ENCODE measurements at regions not wholly inside any gene's neighbourhood (a gene's known extent, or its start where the extent isn't known, plus 50 kb on each side); places are given as distances from the start of the nearest gene placed in this dataset.
"Not testable (repeated sequence)": the region's sequence is repeated elsewhere in the genome, so short reads cannot be mapped to it uniquely, and the experiment has no call there.

DNA sequence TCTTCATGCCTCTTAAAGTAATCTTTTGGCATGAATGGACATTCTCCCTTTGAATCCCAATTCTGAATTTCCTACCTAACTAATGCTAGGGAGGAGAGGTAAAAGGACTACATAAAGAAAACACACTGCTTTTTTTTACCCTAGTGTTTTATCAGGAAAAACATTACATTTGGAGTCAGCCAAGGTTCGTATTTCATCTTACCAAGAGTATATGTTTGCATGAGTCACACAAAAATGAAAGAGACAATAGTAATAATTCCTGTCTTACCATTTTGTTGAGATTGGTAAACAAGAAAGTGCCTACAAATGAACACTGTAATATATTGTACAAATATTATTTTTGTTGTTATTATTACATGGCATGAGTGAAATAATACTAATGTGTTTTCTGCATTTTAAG is 112.9 kb upstream of the WARS2 start:
- DNase-seq (ENCODE audit: low spot score): no peak

GRCh38 chr1:119254067-119254720 is 113.7 kb upstream of the WARS2 start:
- DNase-seq (ENCODE audit: low spot score): no peak

- not testable (repeated sequence) for DNase-seq (ENCODE audit: low spot score)
Observed at GRCh38 chr1:119256089-119256488, 112.5 kb upstream of the HAO2 start.

GRCh38 chr1:119260506-119260905 is 108.1 kb upstream of the HAO2 start:
- no peak for DNase-seq (ENCODE audit: low spot score)

DNA sequence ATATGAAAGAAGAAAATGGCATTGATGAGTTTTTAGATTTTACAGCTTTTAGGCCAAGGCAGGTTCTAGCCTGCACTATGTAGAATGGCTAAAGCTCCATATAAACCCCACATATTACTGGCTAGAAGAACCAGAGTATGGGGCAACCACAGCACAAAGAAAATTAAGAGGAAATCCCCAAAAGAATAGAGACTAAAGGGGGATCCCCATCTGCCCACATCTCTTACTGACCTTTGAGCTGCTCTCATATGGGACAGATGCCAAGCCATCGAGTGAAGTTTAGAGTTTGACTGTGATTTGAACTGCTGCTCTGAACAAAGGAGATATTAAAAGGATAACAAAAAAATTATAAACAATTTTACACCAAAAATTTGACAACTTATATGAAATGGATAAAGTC is 102.2 kb upstream of the HAO2 start:
- DNase-seq (ENCODE audit: low spot score): no peak

GRCh38 chr1:119266858-119267257 is 101.7 kb upstream of the HAO2 start:
- DNase-seq (ENCODE audit: low spot score): no peak

DNA sequence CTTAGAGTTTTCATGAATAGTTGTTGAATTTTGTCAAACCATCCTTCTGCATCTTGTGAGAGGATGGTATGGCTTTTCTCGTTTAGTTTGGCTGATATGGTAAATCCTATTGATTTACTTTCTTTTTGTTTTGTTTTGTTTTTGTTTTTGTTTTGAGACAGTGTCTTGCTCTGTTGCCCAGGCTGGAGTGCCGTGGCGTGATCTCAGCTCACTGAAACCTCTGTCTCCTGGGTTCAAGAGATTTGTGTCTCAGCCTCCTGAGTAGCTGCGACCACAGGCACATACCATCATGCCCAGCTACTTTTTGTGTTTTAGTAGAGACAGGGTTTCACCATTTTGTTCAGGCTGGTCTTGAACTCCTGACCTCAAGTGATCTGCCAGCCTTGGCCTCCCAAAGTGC is 101.3 kb upstream of the HAO2 start:
- not testable (repeated sequence) for DNase-seq (ENCODE audit: low spot score)

DNA sequence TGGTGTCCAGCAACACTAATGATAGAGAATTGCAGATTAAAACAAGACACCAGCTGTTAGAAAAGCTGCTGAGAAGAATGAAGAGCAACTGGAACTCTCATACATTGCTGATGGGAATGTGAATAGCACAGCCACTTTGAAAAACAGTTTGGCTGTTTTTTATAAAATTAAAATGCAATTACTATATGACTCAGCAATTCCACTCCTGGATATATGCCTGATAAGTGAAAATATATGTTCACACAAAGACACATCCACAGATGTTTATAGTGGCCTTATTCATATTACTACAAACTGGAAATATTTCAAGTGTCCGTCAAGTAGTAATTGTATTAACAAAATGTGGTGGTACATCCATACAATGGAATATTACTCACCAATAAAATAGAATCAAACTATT is 99.7 kb upstream of the HAO2 start:
- DNase-seq (ENCODE audit: low spot score): no peak

GRCh38 chr1:119275145-119276134 is 93.1 kb upstream of the HAO2 start:
- peak; percentile 55 for DNase-seq (ENCODE audit: low spot score)

- DNase-seq (ENCODE audit: low spot score): no peak
Observed at GRCh38 chr1:119276558-119276957, 92.0 kb upstream of the HAO2 start.

DNA sequence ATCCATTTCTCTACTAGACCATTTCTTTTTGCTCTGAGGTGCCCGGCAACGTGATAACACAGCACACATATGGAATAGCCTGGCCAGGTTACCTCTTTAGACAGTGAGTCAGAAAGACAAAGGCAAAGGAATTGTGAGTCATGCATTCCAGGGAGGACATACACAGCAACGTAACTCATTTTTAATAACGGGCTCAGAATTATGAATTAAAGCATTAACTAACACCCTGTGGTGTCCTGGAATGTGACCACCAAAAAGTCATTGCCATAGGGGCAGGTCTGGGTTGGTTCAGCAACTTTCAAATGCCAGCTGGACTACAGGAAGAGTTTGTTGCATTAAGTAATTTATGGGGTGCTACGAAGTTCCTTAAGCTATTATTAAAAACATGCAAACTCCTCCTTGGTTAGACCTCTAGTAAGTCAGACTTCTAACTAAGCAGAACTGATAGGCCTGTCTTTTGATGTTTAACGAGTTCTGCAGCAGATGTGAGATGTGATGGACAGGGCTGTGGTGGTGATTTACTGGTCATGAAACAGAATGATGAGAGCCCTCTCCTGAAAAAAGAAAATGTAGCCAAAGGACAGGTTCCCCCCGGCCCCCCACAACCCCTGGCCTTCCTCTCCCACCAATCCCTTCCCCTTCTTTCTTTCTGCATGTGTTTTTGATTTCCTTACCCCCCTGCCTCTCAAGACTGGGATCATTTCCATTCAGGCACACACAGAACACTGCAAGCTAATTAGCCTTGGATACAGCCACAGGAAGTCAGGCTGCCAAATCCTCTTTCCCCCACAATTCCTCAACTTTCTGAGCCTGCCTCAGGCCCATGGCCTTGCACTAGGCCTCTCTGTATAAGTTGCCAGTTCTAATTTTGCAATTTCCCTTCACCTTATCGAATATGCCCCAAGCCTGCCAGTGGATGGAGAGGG is 88.9 kb upstream of the HAO2 start:
- DNase-seq (ENCODE audit: low spot score): peak; percentile 46

DNA sequence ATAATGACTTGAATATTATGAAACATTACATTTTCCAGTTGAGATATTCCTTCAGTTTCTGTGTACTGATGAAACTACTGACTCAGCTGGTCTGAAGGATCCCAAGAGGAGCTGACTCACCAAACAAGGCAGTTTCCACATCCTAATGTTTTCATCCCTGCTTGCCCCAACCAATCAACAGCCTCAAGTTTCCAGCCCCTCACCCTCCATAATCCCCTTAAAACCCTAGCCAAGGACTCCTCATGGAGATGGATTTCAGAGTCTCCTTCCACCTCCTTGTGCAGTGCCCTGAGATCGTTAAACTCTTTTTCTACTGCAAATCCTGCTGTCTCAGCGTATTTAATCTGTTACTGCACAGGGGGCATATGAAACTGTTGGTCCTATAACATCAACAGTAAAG is 83.1 kb upstream of the HAO2 start:
- no peak for DNase-seq (ENCODE audit: low spot score)

DNA sequence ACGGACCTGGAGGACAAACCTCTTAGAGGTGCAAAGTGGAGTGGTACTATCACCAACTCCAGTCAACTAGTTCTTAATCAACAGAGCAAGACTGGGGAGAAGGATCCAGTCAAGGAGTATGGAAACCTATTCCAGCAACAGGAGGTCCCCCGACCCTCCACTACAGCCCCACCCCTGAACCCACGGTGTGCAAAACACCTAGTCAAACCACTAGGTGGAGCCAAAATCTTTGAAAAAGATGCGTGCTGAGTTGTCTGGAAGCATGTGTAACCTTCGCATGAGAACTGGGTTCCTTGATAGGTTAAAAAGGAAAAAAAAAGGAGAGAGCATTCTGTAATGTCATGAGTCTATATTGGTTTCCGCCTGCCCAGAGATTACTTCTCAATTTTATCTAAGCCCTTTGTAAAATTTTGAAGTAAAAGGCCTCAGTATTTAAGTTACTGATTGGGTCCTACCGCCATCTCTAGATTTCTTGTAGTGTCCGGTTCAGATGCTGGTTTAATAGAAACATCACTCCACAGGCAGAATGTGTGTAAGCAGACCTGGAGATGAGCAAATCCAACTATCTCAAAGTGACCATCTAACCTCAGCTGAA is 81.9 kb upstream of the HAO2 start:
- peak; percentile 18 for DNase-seq (ENCODE audit: low spot score)

GRCh38 chr1:119288751-119289150 is 79.8 kb upstream of the HAO2 start:
- no peak for DNase-seq (ENCODE audit: low spot score)

DNA sequence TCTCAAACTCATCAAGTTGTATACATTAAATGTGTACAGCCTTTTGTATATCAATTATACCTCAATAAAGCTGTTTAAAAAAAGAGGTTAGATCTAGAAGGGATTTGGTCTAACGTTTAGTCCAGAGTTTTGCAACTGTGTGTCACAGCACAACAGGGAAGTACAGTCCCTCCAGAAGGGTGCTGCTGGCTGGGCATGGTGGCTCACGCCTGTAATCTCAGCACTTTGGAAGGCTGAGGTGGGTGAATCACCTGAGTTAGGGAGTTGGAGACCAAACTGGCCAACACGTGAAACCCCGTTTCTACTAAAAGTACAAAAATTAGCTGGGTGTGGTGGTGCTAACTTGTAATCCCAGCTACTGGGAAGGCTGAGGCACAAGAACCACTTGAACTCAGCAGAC is 78.3 kb upstream of the HAO2 start:
- no peak for DNase-seq (ENCODE audit: low spot score)

GRCh38 chr1:119291611-119292206 is 76.9 kb upstream of the HAO2 start:
- no peak for DNase-seq (ENCODE audit: low spot score)

GRCh38 chr1:119293797-119294196 is 74.8 kb upstream of the HAO2 start:
- no peak for DNase-seq (ENCODE audit: low spot score)

DNA sequence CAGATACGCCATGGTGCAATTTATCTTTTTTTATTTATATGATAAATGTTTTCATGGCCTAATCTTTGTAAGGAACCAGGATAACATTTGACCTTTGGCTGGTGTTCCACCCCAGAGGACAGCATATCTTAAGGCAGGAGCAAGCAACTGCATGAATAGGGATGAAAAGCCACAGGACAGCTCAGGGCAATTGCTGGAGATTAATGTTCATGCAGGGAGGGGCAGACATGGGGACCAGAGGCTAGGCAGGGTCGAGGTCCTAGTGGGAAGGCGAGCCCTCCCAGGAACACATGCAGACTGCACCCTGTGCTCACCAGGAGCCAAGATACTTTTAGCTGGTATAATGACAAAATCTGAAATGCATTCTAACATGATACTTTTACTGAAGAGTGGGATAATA is 74.4 kb upstream of the HAO2 start:
- DNase-seq (ENCODE audit: low spot score): no peak

DNA sequence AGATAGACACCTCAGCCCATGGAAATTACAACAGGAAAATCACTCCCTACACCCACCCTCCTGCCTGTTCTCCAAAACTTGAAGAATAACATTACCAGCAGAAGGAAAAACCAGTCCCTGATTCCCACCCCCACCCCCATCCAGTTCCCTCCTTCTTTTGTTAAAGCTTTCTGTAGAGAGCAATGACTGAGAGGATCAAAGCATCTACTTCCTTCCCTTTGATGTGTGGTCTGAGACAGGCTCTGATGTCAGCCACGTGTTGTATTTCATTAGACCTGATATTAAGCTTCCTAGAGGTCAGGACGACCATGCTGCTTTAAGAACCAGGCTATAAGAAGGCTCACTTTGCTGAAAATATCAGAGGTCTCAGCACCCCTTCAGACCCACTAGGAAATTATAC is 73.9 kb upstream of the HAO2 start:
- no peak for DNase-seq (ENCODE audit: low spot score)

- DNase-seq (ENCODE audit: low spot score): no peak
Observed at GRCh38 chr1:119298687-119299303, 69.8 kb upstream of the HAO2 start.

DNA sequence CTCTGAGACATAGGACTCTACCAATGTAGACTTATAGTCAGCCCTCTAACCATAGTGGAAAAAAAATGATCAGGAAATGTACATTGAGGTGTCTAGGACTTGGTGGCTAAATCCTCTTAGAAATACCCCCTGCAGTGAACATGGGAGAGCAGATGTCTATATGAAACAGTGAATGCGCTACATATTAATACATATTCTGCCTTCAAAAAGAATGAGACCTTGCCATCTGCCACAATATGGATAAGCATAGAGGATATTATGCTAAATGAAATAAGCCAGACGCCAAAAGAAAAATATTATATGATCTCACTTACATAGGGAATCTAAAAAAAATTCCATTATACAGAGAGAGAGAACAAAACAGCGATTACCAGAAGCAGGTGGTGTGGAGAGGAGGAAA is 66.6 kb upstream of the HAO2 start:
- DNase-seq (ENCODE audit: low spot score): no peak

Measured in Ammon's horn (tissue), 1 donor.